Activated naive CD4-positive, alpha-beta T cell treated with anti-CD3 and anti-CD28 coated beads for 36 hours (primary cell): ENCODE measurements at regions not wholly inside any gene's neighbourhood (a gene's known extent, or its start where the extent isn't known, plus 50 kb on each side); places are given as distances from the start of the nearest gene placed in this dataset.
A peak's percentile ranks its signal among the peaks of the same experiment; 100 is the strongest.

Source experiments
- CTCF ChIA-PET: fragments of 350-600 bp; sonication (Branson Sonifier 250); formaldehyde crosslinking; loops from one replicate; lab custom pipeline; 2021; ENCODE audit warnings: antibody characterized with exemption; lab: Charles Lee
- DNase-seq: peaks from one replicate; pipeline ENCODE4 v3.0.0-alpha.2; 2020
- H3K27ac Mint-ChIP-seq: one replicate; pipeline ENCODE4 v1.8.0; 2021; ENCODE audit warnings: mild to moderate bottlenecking, mixed read lengths
- H3K27me3 Mint-ChIP-seq: one replicate; pipeline ENCODE4 v1.8.0; 2021; ENCODE audit warnings: low read depth, mixed read lengths
- H3K36me3 Mint-ChIP-seq: one replicate; pipeline ENCODE4 v1.8.0; 2021; ENCODE audit warnings: low read depth, mixed read lengths
- H3K4me1 Mint-ChIP-seq: one replicate; pipeline ENCODE4 v1.8.0; 2021; ENCODE audit warnings: low read depth, mixed read lengths
- H3K4me3 Mint-ChIP-seq: one replicate; pipeline ENCODE4 v1.8.0; 2021; ENCODE audit warnings: mild to moderate bottlenecking, moderate library complexity, mixed read lengths
- H3K9me3 Mint-ChIP-seq: one replicate; pipeline ENCODE4 v1.8.0; 2021; ENCODE audit warnings: mixed read lengths
- intact Hi-C: fragments of 100-400 bp; cut with micrococcal nuclease; formaldehyde crosslinking; loops from one replicate; pipeline ENCODE4 v1.15.1; 2023

- Mint-ChIP-seq H3K4me3 (no peak overlapping the region), H3K4me1 (no peaks in the 10 kb centered on the region), H3K27ac (no peak overlapping the region), H3K9me3 (peaks cover 3% of the 10 kb centered on the region), H3K27me3 (no peaks in the 10 kb centered on the region), H3K36me3 (no peaks in the 10 kb centered on the region)
- no peak for DNase-seq
- CTCF ChIA-PET, result interaction anchor here (0.6 kb wide), 1 partner anchor 62 kb away, joined by 3 read pairs; no protein-coding TSS in a partner anchor
- intact Hi-C loops, result no loop called here
These were observed 1014.6 kb downstream of the GATA3 start for GRCh38 chr10:9069136-9069535.

- Mint-ChIP-seq H3K4me1 (no peaks in the 10 kb centered on the region), H3K36me3 (no peaks in the 10 kb centered on the region), H3K27me3 (peaks cover 7% of the 10 kb centered on the region), H3K27ac (no peak overlapping the region), H3K9me3 (peaks cover 3% of the 10 kb centered on the region), H3K4me3 (no peak overlapping the region)
- intact Hi-C loops, result no loop called here
- DNase-seq, result no peak
- CTCF ChIA-PET, result no interaction called here
These were observed 1020.9 kb downstream of the GATA3 start for GRCh38 chr10:9075420-9075819.

- H3K9me3 Mint-ChIP-seq, result peaks cover 3% of the 10 kb centered on the region
- no peaks in the 10 kb centered on the region for H3K36me3 Mint-ChIP-seq
- H3K27me3 Mint-ChIP-seq, result peaks cover 7% of the 10 kb centered on the region
- no peak for DNase-seq
- H3K4me1 Mint-ChIP-seq, result no peaks in the 10 kb centered on the region
- intact Hi-C loops, result no loop called here
- no peak overlapping the region for H3K27ac Mint-ChIP-seq
- H3K4me3 Mint-ChIP-seq, result no peak overlapping the region
- CTCF ChIA-PET, result no interaction called here
These were observed 1021.6 kb downstream of the GATA3 start for GRCh38 chr10:9076066-9076465.

GRCh38 chr10:9081253-9081652 lies 1026.8 kb downstream of the GATA3 start:
- peaks cover 17% of the 10 kb centered on the region for H3K4me1 Mint-ChIP-seq
- CTCF ChIA-PET, result no interaction called here
- no peak overlapping the region for H3K27ac Mint-ChIP-seq
- intact Hi-C loops, result no loop called here
- no peak overlapping the region for H3K4me3 Mint-ChIP-seq
- H3K9me3 Mint-ChIP-seq, result peaks cover 3% of the 10 kb centered on the region
- H3K27me3 Mint-ChIP-seq, result peaks cover 12% of the 10 kb centered on the region
- no peaks in the 10 kb centered on the region for H3K36me3 Mint-ChIP-seq
- DNase-seq, result no peak

- CTCF ChIA-PET, result no interaction called here
- H3K36me3 Mint-ChIP-seq, result no peaks in the 10 kb centered on the region
- H3K4me3 Mint-ChIP-seq, result no peak overlapping the region
These were observed 1027.5 kb downstream of the GATA3 start for GRCh38 chr10:9081961-9082360.

DNA sequence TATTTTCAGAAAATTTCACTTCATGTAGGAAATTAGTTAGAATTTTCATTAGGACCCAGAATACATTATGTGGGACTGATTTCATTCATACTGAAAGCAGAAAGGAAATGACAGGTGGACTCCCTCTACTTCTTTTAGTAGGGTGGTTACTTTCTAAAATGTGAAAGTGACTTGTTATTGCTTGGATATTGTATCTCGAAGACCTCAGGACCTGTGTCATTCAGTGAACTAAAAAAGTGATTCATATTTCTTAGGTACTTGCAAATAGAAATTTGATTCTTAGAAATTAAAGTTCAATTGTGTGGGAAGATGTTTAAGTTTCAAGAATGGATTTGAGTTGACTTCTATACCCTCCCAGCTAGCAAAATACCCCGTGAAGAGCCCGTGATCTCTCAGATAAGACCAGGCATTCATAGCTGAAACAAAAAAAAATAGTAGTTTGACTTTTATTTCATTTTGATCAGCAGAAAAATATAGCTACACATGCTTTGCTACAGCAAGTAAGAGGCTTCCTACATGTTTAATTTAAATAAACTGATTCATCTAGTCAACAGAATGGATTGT lies 1037.1 kb downstream of the GATA3 start:
- Mint-ChIP-seq H3K27me3 (peaks cover 2% of the 10 kb centered on the region), H3K4me3 (no peak overlapping the region), H3K36me3 (no peaks in the 10 kb centered on the region), H3K9me3 (no peaks in the 10 kb centered on the region), H3K27ac (no peak overlapping the region), H3K4me1 (peaks cover 21% of the 10 kb centered on the region)
- intact Hi-C loops, result loop anchor here (1.0 to 10.0 kb wide), 11 partner anchors 9 to 959 kb away; no protein-coding TSS in a partner anchor
- DNase-seq, result peak; percentile 23
- CTCF ChIA-PET, result interaction anchor here (1.6 kb wide), 1 partner anchor 117 kb away, joined by 4 read pairs; no protein-coding TSS in a partner anchor

More at GRCh38 chr10:9081961-9082360, 1027.5 kb downstream of the GATA3 start:
- Mint-ChIP-seq H3K27me3 (peaks cover 12% of the 10 kb centered on the region), H3K27ac (no peak overlapping the region), H3K9me3 (peaks cover 3% of the 10 kb centered on the region), H3K4me1 (peaks cover 17% of the 10 kb centered on the region)
- intact Hi-C loops, result loop anchor here (1.0 kb wide), 1 partner anchor 9 kb away; no protein-coding TSS in a partner anchor
- DNase-seq, result no peak

DNA sequence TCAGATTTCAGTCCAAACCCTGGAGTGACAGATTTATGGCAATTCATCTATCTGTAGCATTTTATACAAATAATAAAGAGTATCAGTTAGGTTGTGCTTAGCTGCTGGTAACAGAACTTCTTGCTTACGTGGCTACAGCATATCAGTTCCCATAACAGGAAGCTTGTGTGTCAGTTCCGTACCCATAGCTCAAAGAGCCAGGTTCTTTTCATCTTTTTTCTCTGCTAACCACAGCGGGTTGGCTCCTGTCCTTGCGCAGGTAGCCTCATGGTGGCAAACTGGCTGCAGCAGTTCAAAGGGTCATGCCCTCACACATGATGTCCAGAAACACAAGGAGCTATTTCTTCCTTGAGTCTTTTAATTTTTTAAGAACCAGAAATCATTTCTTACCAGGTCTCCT lies 1041.8 kb downstream of the GATA3 start:
- no peak overlapping the region for H3K27ac Mint-ChIP-seq
- H3K36me3 Mint-ChIP-seq, result no peaks in the 10 kb centered on the region
- CTCF ChIA-PET, result interaction anchor here (0.6 to 1.2 kb wide), 5 partner anchors 12 to 1065 kb away, joined by 3 to 4 read pairs (median 3); no protein-coding TSS in a partner anchor
- DNase-seq, result peak; percentile 41
- H3K9me3 Mint-ChIP-seq, result no peaks in the 10 kb centered on the region
- H3K27me3 Mint-ChIP-seq, result no peaks in the 10 kb centered on the region
- intact Hi-C loops, result loop anchor here (5.0 to 10.0 kb wide), 2 partner anchors 781 to 1044 kb away; partner anchors contain the start of gene GATA3
- no peak overlapping the region for H3K4me3 Mint-ChIP-seq
- peaks cover 32% of the 10 kb centered on the region for H3K4me1 Mint-ChIP-seq

DNA sequence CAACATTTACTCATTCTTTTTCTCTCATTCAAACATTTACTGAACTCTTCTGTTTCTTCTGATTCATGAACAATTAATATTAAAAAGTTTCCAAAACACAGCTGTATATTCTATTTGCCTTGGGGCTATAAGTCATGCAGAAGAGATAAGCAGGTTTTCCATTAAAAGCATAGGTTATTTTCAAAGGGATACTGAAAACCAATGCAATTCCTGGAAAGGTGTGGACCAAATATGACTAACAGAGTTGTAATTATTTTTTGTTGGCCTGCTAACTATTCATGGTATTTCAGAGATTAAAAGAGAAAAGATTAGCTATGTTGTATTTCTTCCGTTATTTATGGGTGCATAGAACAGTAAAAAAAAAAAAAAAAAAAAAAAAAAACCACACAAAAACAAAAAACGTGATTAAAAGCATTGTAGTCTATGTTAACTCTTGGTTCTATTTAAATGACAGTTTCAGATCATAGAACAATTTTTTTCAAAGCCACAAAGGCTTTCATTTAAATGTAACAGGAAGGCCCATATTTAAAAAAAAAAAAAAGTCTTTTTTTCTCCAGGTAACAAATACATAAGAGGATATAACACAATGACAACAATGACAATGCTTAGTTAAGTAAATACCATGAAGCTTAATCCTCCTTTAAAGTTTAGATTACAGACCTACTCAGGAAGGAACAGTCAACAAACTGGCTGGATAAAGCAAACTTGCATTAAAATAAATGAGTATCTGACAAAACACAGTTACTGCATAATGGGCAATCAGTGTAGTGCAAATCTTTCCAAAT lies 1042.9 kb downstream of the GATA3 start:
- intact Hi-C loops, result loop anchor here (5.0 to 10.0 kb wide), 2 partner anchors 783 to 1045 kb away; partner anchors contain the start of gene GATA3
- CTCF ChIA-PET, result no interaction called here
- no peak for DNase-seq
- Mint-ChIP-seq H3K4me3 (no peak overlapping the region), H3K36me3 (no peaks in the 10 kb centered on the region), H3K4me1 (peaks cover 28% of the 10 kb centered on the region), H3K9me3 (no peaks in the 10 kb centered on the region), H3K27ac (no peak overlapping the region), H3K27me3 (no peaks in the 10 kb centered on the region)

DNA sequence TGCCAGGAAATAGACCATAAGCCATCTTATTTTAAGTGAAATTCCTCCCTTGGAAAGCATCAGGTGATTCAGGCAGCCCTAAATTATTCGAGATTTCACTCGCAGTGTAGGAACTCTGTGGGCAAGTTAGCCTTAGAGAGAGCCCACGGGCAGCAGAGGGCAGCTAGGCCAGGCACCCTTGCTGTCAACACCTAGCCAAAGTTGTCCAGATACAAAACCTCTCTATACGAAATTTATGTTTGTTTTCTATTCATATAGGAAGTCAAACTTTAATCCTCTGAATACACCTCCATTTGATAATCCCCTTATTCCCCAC lies 1043.5 kb downstream of the GATA3 start:
- no peaks in the 10 kb centered on the region for H3K36me3 Mint-ChIP-seq
- H3K4me1 Mint-ChIP-seq, result peaks cover 24% of the 10 kb centered on the region
- intact Hi-C loops, result loop anchor here (5.0 to 10.0 kb wide), 2 partner anchors 783 to 1046 kb away; partner anchors contain the start of gene GATA3
- H3K27ac Mint-ChIP-seq, result no peak overlapping the region
- no peak for DNase-seq
- CTCF ChIA-PET, result no interaction called here
- H3K9me3 Mint-ChIP-seq, result no peaks in the 10 kb centered on the region
- no peaks in the 10 kb centered on the region for H3K27me3 Mint-ChIP-seq
- no peak overlapping the region for H3K4me3 Mint-ChIP-seq

- CTCF ChIA-PET, result no interaction called here
- H3K4me3 Mint-ChIP-seq, result no peak overlapping the region
- no peaks in the 10 kb centered on the region for H3K27me3 Mint-ChIP-seq
- intact Hi-C loops, result no loop called here
- H3K4me1 Mint-ChIP-seq, result peaks cover 10% of the 10 kb centered on the region
- H3K36me3 Mint-ChIP-seq, result no peaks in the 10 kb centered on the region
- DNase-seq, result no peak
- H3K27ac Mint-ChIP-seq, result no peak overlapping the region
- H3K9me3 Mint-ChIP-seq, result no peaks in the 10 kb centered on the region
These were observed 1047.5 kb downstream of the GATA3 start for GRCh38 chr10:9102026-9102425.

GRCh38 chr10:9103301-9103700 lies 1048.8 kb downstream of the GATA3 start:
- H3K4me3 Mint-ChIP-seq, result no peak overlapping the region
- no peaks in the 10 kb centered on the region for H3K27me3 Mint-ChIP-seq
- H3K4me1 Mint-ChIP-seq, result peaks cover 6% of the 10 kb centered on the region
- CTCF ChIA-PET, result no interaction called here
- no peaks in the 10 kb centered on the region for H3K36me3 Mint-ChIP-seq
- H3K9me3 Mint-ChIP-seq, result no peaks in the 10 kb centered on the region
- no peak overlapping the region for H3K27ac Mint-ChIP-seq
- no peak for DNase-seq
- intact Hi-C loops, result no loop called here

GRCh38 chr10:9111976-9112375 lies 1057.5 kb downstream of the GATA3 start:
- CTCF ChIA-PET, result interaction anchor here (1.4 kb wide), 1 partner anchor 13 kb away, joined by 4 read pairs; no protein-coding TSS in a partner anchor
- H3K27me3 Mint-ChIP-seq, result no peaks in the 10 kb centered on the region
- no peak overlapping the region for H3K27ac Mint-ChIP-seq
- no peak for DNase-seq
- H3K9me3 Mint-ChIP-seq, result no peaks in the 10 kb centered on the region
- no peak overlapping the region for H3K4me3 Mint-ChIP-seq
- no peaks in the 10 kb centered on the region for H3K36me3 Mint-ChIP-seq
- intact Hi-C loops, result no loop called here
- H3K4me1 Mint-ChIP-seq, result peaks cover 6% of the 10 kb centered on the region
